Testis (tissue), 2 donors: ENCODE measurements at regions not wholly inside any gene's neighbourhood (a gene's known extent, or its start where the extent isn't known, plus 50 kb on each side); places are given as distances from the start of the nearest gene placed in this dataset.

Source experiments
- DNase-seq: peaks from one replicate; pipeline ENCODE4 v3.0.0-alpha.2; 2019
- H3K27ac ChIP-seq, 2 donors: fragments of 200-600 bp; sonication (generic); one replicate each; pipeline ENCODE4 v1.5.1; 2019
- H3K27me3 ChIP-seq: fragments of 200-600 bp; sonication (generic); one replicate; pipeline ENCODE4 v1.5.1; 2019
- H3K36me3 ChIP-seq: fragments of 200-600 bp; sonication (generic); one replicate; pipeline ENCODE4 v1.5.1; 2017; ENCODE audit warnings: low read depth; ENCODE audit errors: missing control alignments
- H3K4me1 ChIP-seq: fragments of 200-600 bp; sonication (generic); one replicate; pipeline ENCODE4 v1.5.1; 2019
- H3K4me3 ChIP-seq, 2 donors: fragments of 200-600 bp; sonication (generic); one replicate each; pipeline ENCODE4 v1.5.1; 2017 to 2019
- H3K9me3 ChIP-seq: fragments of 200-600 bp; sonication (generic); one replicate; pipeline ENCODE4 v1.5.1; 2017
- POLR2A ChIP-seq: fragments of 450-650 bp; IDR thresholded peaks from one replicate; pipeline ENCODE4 v1.6.1; 2017; ENCODE audit warnings: antibody characterized with exemption, mild to moderate bottlenecking, moderate library complexity
- WGBS, 2 donors: methylation state at CpG; one replicate each; pipeline ENCODE4 v1.1.5; 2018; 5-methylcytosine and 5-hydroxymethylcytosine counted together
- intact Hi-C: fragments of 100-400 bp; cut with DNase I; formaldehyde crosslinking; loops from one replicate; pipeline ENCODE4 v1.15.1; 2023; ENCODE audit warnings: low total_unique reads
- TF ChIP-seq, protein P1 (sequence below), 3 experiments: fragments of 450-650 bp in 2 of 3; fragments of 200-600 bp in 1 of 3; sonication (generic) in 1 of 3; IDR thresholded peaks; one replicate each; pipeline ENCODE4 v1.5.1; 2016 to 2019; ENCODE audit warnings: antibody characterized with exemption in 3 of 3, mild to moderate bottlenecking in 2 of 3, moderate library complexity in 1 of 3

DNA sequence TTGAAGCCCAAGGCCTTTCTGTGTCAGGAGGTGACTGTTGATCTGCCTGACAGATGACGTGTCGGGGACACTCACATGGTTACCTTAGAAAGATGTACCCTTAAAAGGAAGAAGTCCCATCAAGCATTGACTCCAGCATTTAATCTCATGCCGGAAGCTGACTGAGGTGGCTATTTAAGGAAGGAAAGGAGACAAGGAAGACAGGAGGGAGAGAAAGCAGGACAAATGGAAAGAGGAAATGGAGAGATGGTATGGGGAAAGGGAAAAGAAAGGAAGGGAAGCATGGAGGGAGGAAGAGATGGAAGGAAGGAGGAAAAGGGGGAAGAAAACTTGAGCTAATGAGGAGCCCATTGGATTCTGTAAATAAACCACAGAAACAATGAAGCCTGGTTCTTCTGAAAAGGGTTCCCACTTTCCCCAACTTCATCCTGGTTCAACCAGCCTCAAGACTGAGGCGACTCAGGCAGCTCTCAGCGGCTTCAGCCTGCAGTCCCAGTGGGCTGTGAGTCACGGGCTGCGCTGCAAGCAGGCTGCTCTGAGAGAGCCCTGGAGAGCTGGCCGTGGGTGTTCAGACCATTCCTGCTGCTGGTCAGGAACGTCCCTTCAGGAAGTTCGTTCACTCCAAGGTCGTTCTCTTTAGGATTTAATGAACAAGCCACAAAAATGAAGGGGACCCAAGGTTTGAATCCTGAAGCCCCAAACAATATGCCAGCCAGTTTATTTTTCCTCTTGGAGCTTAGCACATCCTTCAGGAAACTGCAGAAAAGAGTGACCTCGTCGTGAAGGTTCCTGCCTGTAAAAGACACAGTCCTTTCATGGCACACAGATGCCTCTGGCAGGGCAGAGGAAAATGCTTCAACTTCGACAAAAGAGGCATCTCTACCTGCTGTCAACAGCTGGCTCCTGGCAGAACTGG lies 69.6 kb upstream of the THBS1 start:
- Histone ChIP-seq H3K9me3 (no peaks in the 10 kb centered on the region), H3K27ac (no peak overlapping the region), H3K36me3 (no peaks in the 10 kb centered on the region), H3K4me1 (no peaks in the 10 kb centered on the region), H3K27me3 (no peaks in the 10 kb centered on the region), H3K4me3 (no peak overlapping the region)
- 54 to 57% methylated on average over 12 to 14 of the region's 14 CpGs for WGBS, 2 donors
- peak; percentile 26 for DNase-seq
- no peak for TF ChIP-seq POLR2A
- TF ChIP-seq, protein P1, sequence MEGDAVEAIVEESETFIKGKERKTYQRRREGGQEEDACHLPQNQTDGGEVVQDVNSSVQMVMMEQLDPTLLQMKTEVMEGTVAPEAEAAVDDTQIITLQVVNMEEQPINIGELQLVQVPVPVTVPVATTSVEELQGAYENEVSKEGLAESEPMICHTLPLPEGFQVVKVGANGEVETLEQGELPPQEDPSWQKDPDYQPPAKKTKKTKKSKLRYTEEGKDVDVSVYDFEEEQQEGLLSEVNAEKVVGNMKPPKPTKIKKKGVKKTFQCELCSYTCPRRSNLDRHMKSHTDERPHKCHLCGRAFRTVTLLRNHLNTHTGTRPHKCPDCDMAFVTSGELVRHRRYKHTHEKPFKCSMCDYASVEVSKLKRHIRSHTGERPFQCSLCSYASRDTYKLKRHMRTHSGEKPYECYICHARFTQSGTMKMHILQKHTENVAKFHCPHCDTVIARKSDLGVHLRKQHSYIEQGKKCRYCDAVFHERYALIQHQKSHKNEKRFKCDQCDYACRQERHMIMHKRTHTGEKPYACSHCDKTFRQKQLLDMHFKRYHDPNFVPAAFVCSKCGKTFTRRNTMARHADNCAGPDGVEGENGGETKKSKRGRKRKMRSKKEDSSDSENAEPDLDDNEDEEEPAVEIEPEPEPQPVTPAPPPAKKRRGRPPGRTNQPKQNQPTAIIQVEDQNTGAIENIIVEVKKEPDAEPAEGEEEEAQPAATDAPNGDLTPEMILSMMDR (IDR thresholded peaks at IDR 0.05), result no peak
- intact Hi-C loops, result no loop called here

DNA sequence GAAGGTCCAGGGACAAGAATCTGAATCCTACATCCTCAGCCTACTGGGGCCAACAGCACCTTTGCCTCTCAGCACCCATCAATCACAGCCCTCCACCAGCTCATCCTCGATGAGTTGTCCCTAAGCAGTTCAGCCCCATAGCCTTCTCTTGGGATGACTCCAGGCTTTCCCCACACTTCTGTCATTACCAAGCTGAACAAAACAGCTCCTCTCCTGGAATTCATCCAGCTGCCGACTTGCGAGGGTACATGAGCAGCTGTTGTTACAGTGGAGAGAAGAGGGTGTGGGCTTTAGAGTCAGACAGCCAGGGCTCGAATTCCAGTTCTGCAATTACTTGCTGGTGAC lies 69.0 kb upstream of the THBS1 start:
- intact Hi-C loops, result no loop called here
- WGBS, 2 donors, result 20 to 57% methylated on average over 4 of the region's 4 CpGs
- Histone ChIP-seq H3K27me3 (no peaks in the 10 kb centered on the region), H3K4me1 (no peaks in the 10 kb centered on the region), H3K9me3 (no peaks in the 10 kb centered on the region), H3K4me3 (no peak overlapping the region), H3K27ac (no peak overlapping the region), H3K36me3 (no peaks in the 10 kb centered on the region)
- TF ChIP-seq POLR2A, result no peak
- TF ChIP-seq, protein P1 (IDR thresholded peaks at IDR 0.05), result no peak
- DNase-seq, result no peak

DNA sequence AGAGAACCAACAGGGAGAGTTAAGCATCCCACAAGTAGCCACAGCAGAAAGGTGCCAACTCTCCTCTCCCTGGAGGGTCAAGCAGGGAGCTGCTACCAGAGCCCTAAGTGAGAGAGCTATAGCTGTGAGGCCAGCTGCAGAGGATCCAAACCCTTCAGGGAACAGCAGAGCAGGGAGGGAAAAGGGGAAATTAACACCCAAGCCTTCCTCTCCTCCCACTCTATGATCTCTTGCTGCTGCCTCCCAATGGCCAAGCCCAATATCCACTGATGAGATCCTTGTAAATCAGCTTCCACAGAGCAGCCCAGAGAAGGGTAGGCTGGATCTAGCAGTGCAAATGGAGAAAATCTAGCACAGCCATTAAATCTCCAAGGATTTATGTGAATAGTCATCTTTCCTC lies 68.2 kb upstream of the THBS1 start:
- Histone ChIP-seq H3K9me3 (no peaks in the 10 kb centered on the region), H3K4me3 (no peak overlapping the region), H3K27me3 (no peaks in the 10 kb centered on the region), H3K4me1 (no peaks in the 10 kb centered on the region), H3K27ac (no peak overlapping the region), H3K36me3 (no peaks in the 10 kb centered on the region)
- no peak for TF ChIP-seq POLR2A
- TF ChIP-seq, protein P1 (IDR thresholded peaks at IDR 0.05), result no peak
- intact Hi-C loops, result no loop called here
- no peak for DNase-seq

DNA sequence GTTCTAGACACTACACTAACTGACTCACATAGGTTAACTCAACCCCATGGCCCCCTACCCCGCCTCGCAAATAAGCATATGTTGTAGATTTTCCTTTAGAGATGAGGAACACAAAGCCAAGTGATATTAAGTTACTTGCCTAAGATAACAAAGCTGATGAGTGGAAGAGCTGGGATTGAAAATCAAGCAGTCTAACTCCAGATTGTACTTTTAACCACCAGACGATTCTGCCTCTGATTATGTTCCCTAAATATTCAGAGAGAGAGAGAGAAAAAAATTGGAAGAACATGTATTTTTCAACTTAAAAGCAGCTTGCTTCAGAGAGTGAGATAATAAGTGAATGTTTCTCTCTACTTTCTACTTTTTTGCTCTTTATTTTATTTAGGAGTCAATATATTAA lies 66.9 kb upstream of the THBS1 start:
- Histone ChIP-seq H3K4me3 (no peak overlapping the region), H3K9me3 (no peaks in the 10 kb centered on the region), H3K27me3 (no peaks in the 10 kb centered on the region), H3K27ac (no peak overlapping the region), H3K36me3 (no peaks in the 10 kb centered on the region), H3K4me1 (no peaks in the 10 kb centered on the region)
- WGBS, 2 donors, result 73 to 80% methylated on average over 3 of the region's 3 CpGs
- DNase-seq, result no peak
- no peak for TF ChIP-seq POLR2A
- TF ChIP-seq, protein P1 (IDR thresholded peaks at IDR 0.05), result no peak
- intact Hi-C loops, result no loop called here

DNA sequence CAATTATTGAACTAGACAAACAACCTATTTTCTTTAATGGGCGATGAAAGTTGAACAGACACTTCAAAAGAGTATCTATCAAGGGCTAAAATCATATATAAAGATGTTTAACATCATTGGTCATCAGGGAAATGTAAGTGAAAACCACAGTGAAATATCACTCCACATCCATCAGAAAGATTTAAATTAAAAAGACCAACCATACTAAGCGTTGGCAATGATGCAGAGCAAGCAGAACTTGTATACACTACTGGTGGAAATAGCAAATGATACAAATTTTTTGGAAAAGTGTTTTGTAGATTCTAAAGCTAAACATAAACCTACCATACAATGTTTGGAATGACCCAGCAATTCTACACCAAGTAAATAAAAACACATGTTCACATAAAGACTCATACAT lies 65.9 kb upstream of the THBS1 start:
- H3K4me3 ChIP-seq, result no peak overlapping the region
- intact Hi-C loops, result no loop called here
- H3K27ac ChIP-seq, result no peak overlapping the region
- no peaks in the 10 kb centered on the region for H3K9me3 ChIP-seq
- no peaks in the 10 kb centered on the region for H3K4me1 ChIP-seq
- DNase-seq, result no peak
- no peaks in the 10 kb centered on the region for H3K27me3 ChIP-seq
- 93 to 94% methylated on average over 2 of the region's 2 CpGs for WGBS, 2 donors
- TF ChIP-seq POLR2A, result no peak
- TF ChIP-seq, protein P1 (IDR thresholded peaks at IDR 0.05), result no peak
- H3K36me3 ChIP-seq, result no peaks in the 10 kb centered on the region
